ENCODE measurements at regions not wholly inside any gene's neighbourhood (a gene's known extent, or its start where the extent isn't known, plus 50 kb on each side); places are given as distances from the start of the nearest gene placed in this dataset.

DNA sequence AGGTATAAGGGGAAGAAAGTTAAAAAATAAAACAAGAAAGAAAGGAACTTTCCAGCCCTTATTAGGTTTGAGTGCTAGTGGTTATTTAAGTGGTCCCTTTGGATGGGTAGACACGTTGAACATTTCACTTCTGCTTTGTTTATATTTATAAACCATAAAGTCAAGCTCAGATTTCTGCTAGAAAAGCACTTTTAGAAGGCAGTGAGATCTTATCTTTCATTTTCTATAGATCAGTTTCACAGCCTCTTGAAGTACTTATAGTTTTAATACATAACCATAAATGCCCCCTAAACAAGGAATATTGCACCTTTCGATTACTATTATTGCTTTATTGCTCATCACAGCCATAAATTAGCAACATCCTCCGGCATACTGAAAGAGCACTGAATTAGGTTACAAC lies 446.8 kb upstream of the PLXNA2 start:
- no peaks in the 10 kb centered on the region for H3K4me1 ChIP-seq (ENCODE audit: insufficient read depth, low read length)
- no peak for DNase-seq
- no peaks in the 10 kb centered on the region for H3K9me3 ChIP-seq (ENCODE audit: insufficient read depth, low read length, severe bottlenecking)
- no peak overlapping the region for H2AFZ ChIP-seq (ENCODE audit: low read depth, low read length)
- H3K36me3 ChIP-seq (ENCODE audit: insufficient read depth, low read length): no peaks in the 10 kb centered on the region
- H3K9ac ChIP-seq (ENCODE audit: low read depth, low read length): no peak overlapping the region
- no peaks in the 10 kb centered on the region for H4K20me1 ChIP-seq (ENCODE audit: insufficient read depth, low read length)
- no peak overlapping the region for H3K4me3 ChIP-seq (ENCODE audit: low read depth in 1 of 2, low read length in 2 of 2)
- no peak overlapping the region for H3K4me2 ChIP-seq (ENCODE audit: insufficient read depth, low read length)
- no peaks in the 10 kb centered on the region for H3K27me3 ChIP-seq (ENCODE audit: insufficient read depth, low read length, poor library complexity)
- no peaks in the 10 kb centered on the region for H3K79me2 ChIP-seq (ENCODE audit: insufficient read depth, low read length)
- no peak for ATAC-seq (ENCODE audit: insufficient read depth, low read depth)
- H3K27ac ChIP-seq (ENCODE audit: low read length): no peak overlapping the region
- TF ChIP-seq EZH2 (IDR thresholded peaks at IDR 0.05; ENCODE audit: borderline replicate concordance, low read depth, low read length, severe bottlenecking): no peak
- TF ChIP-seq, protein P1, sequence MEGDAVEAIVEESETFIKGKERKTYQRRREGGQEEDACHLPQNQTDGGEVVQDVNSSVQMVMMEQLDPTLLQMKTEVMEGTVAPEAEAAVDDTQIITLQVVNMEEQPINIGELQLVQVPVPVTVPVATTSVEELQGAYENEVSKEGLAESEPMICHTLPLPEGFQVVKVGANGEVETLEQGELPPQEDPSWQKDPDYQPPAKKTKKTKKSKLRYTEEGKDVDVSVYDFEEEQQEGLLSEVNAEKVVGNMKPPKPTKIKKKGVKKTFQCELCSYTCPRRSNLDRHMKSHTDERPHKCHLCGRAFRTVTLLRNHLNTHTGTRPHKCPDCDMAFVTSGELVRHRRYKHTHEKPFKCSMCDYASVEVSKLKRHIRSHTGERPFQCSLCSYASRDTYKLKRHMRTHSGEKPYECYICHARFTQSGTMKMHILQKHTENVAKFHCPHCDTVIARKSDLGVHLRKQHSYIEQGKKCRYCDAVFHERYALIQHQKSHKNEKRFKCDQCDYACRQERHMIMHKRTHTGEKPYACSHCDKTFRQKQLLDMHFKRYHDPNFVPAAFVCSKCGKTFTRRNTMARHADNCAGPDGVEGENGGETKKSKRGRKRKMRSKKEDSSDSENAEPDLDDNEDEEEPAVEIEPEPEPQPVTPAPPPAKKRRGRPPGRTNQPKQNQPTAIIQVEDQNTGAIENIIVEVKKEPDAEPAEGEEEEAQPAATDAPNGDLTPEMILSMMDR (IDR thresholded peaks at IDR 0.05; ENCODE audit: borderline replicate concordance, extremely low read depth, low read length, poor library complexity, severe bottlenecking): no peak

DNA sequence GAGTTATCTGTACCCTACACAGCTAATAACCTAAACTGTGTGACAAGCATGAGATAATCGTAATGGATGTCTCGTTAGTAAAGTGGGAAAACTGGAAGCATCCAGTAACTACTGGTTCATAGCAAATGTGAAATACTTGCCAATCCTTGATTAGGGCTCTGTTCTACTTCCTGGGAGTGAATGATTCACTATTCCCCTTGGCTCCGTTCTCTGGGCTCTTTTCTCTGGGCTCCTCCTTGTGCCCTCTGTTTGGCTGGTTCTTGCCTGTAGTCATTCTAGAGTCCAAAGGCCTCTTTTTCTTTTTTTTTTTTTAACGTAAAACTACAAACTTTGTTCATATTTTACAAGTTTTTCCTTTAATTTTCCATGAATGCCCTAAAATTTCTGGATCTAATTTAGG lies 465.8 kb upstream of the PLXNA2 start:
- no peak overlapping the region for H3K9ac ChIP-seq (ENCODE audit: low read depth, low read length)
- H3K79me2 ChIP-seq (ENCODE audit: insufficient read depth, low read length): no peaks in the 10 kb centered on the region
- no peaks in the 10 kb centered on the region for H3K36me3 ChIP-seq (ENCODE audit: insufficient read depth, low read length)
- DNase-seq (no peak), ATAC-seq (ENCODE audit: insufficient read depth, low read depth) (no peak)
- H3K4me3 ChIP-seq (ENCODE audit: low read depth in 1 of 2, low read length in 2 of 2): no peak overlapping the region
- no peaks in the 10 kb centered on the region for H3K27me3 ChIP-seq (ENCODE audit: insufficient read depth, low read length, poor library complexity)
- TF ChIP-seq, protein P1 (IDR thresholded peaks at IDR 0.05; ENCODE audit: borderline replicate concordance, extremely low read depth, low read length, poor library complexity, severe bottlenecking): no peak
- TF ChIP-seq EZH2 (IDR thresholded peaks at IDR 0.05; ENCODE audit: borderline replicate concordance, low read depth, low read length, severe bottlenecking): no peak
- H3K4me1 ChIP-seq (ENCODE audit: insufficient read depth, low read length): no peaks in the 10 kb centered on the region
- no peak overlapping the region for H3K27ac ChIP-seq (ENCODE audit: low read length)
- H4K20me1 ChIP-seq (ENCODE audit: insufficient read depth, low read length): no peaks in the 10 kb centered on the region
- no peak overlapping the region for H3K4me2 ChIP-seq (ENCODE audit: insufficient read depth, low read length)
- no peak overlapping the region for H2AFZ ChIP-seq (ENCODE audit: low read depth, low read length)
- no peaks in the 10 kb centered on the region for H3K9me3 ChIP-seq (ENCODE audit: insufficient read depth, low read length, severe bottlenecking)

DNA sequence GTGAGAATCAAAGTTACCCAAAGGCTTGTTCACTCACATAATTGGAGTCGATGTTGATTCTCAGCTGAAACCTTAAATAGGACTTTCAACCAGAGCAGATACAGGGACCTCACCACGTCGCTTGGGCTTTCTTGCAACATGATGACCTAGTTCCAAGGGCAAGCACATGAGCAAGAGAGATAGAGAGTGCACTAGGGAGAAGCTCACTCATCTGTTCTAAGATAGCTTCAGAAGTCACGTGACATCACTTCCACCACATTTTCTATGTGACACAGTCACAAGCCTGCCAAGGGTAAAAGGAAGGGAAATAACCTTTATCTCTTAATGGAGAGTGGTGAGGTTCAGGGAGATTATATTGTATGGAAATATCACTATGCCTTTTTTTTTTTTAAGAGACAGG lies 470.1 kb upstream of the PLXNA2 start:
- DNase-seq (no peak), ATAC-seq (ENCODE audit: insufficient read depth, low read depth) (no peak)
- no peak for TF ChIP-seq EZH2 (IDR thresholded peaks at IDR 0.05; ENCODE audit: borderline replicate concordance, low read depth, low read length, severe bottlenecking)
- TF ChIP-seq, protein P1 (IDR thresholded peaks at IDR 0.05; ENCODE audit: borderline replicate concordance, extremely low read depth, low read length, poor library complexity, severe bottlenecking): no peak
- Histone ChIP-seq H3K9me3 (ENCODE audit: insufficient read depth, low read length, severe bottlenecking) (no peaks in the 10 kb centered on the region), H3K27ac (ENCODE audit: low read length) (no peak overlapping the region), H3K4me1 (ENCODE audit: insufficient read depth, low read length) (no peaks in the 10 kb centered on the region), H3K4me2 (ENCODE audit: insufficient read depth, low read length) (no peak overlapping the region), H3K9ac (ENCODE audit: low read depth, low read length) (no peak overlapping the region), H4K20me1 (ENCODE audit: insufficient read depth, low read length) (no peaks in the 10 kb centered on the region), H3K36me3 (ENCODE audit: insufficient read depth, low read length) (no peaks in the 10 kb centered on the region), H3K79me2 (ENCODE audit: insufficient read depth, low read length) (no peaks in the 10 kb centered on the region), H3K4me3 (ENCODE audit: low read depth in 1 of 2, low read length in 2 of 2) (no peak overlapping the region), H2AFZ (ENCODE audit: low read depth, low read length) (no peak overlapping the region), H3K27me3 (ENCODE audit: insufficient read depth, low read length, poor library complexity) (no peaks in the 10 kb centered on the region)

DNA sequence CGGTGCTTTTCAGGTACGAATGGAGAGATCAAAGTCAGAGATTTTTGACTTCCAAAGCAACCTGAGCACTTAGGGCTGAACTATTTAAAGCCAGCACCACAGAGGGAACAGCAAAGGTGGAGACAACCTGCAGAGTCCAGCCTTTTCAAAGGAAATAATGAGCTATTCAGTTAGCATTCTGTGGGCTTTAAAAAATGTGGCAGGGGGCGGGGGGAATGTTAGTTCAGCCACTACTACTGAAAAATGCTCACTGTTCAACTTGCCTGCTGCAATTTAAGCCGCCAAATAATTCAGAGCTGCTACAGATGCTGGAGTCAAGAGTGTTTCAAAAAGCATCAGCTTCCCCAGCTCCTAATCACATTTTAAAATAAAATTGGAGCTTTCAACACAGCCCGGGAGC lies 473.3 kb upstream of the PLXNA2 start:
- H2AFZ ChIP-seq (ENCODE audit: low read depth, low read length): no peak overlapping the region
- no peak overlapping the region for H3K4me2 ChIP-seq (ENCODE audit: insufficient read depth, low read length)
- no peaks in the 10 kb centered on the region for H4K20me1 ChIP-seq (ENCODE audit: insufficient read depth, low read length)
- no peaks in the 10 kb centered on the region for H3K36me3 ChIP-seq (ENCODE audit: insufficient read depth, low read length)
- TF ChIP-seq EZH2 (IDR thresholded peaks at IDR 0.05; ENCODE audit: borderline replicate concordance, low read depth, low read length, severe bottlenecking): no peak
- TF ChIP-seq, protein P1 (IDR thresholded peaks at IDR 0.05; ENCODE audit: borderline replicate concordance, extremely low read depth, low read length, poor library complexity, severe bottlenecking): no peak
- H3K9me3 ChIP-seq (ENCODE audit: insufficient read depth, low read length, severe bottlenecking): peaks cover 3% of the 10 kb centered on the region
- no peak overlapping the region for H3K4me3 ChIP-seq (ENCODE audit: low read depth in 1 of 2, low read length in 2 of 2)
- no peak for DNase-seq
- no peaks in the 10 kb centered on the region for H3K4me1 ChIP-seq (ENCODE audit: insufficient read depth, low read length)
- no peak overlapping the region for H3K27ac ChIP-seq (ENCODE audit: low read length)
- no peaks in the 10 kb centered on the region for H3K27me3 ChIP-seq (ENCODE audit: insufficient read depth, low read length, poor library complexity)
- ATAC-seq (ENCODE audit: insufficient read depth, low read depth): no peak
- no peak overlapping the region for H3K9ac ChIP-seq (ENCODE audit: low read depth, low read length)
- no peaks in the 10 kb centered on the region for H3K79me2 ChIP-seq (ENCODE audit: insufficient read depth, low read length)

Measured in DND-41 (cell line).